HS-5 (cell line): ENCODE measurements at regions not wholly inside any gene's neighbourhood (a gene's known extent, or its start where the extent isn't known, plus 50 kb on each side); places are given as distances from the start of the nearest gene placed in this dataset.

Source experiments
- DNase-seq: peaks from one replicate; pipeline ENCODE4 v3.0.0-alpha.2; 2012; ENCODE audit warnings: low read depth

DNA sequence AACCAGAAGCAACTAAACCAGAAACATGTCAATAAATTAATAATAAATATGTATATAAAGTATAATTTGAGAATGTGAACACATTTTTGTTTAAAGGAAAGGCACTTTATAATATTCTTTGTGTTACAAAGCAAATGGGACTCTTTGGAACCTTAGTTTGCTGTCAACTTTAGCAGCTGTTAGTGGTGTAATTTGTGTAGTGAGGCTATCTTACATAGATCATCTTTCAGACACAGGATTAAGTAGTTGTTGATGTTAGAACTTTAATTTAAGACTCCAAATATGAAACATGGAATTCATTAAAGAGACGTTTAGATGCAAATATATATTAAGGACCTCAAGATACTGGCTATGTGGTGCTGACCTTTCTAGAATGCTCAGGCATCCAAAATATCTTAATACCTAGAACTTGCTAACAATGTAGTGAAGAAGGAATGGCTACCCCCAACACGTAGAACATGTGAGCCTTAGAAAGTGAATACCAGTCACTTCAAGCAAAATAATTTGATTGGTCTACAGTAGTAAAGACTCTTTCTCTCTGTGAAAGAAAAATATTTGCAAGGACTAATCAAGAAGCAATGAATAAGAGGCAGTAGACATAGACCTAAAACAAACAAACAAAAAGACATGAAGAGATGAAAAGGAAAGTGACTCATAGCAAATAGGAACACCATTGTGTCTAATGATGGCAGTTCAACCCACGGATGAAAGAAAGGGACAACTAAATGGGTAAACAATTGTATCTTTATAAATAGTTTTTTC, 811.4 kb downstream of the USP25 start:
- no peak for DNase-seq

GRCh38 chr21:16550118-16550517, 820.3 kb downstream of the USP25 start:
- DNase-seq, result no peak

- no peak for DNase-seq
Observed at GRCh38 chr21:16550917-16551741, 821.3 kb downstream of the USP25 start.

DNA sequence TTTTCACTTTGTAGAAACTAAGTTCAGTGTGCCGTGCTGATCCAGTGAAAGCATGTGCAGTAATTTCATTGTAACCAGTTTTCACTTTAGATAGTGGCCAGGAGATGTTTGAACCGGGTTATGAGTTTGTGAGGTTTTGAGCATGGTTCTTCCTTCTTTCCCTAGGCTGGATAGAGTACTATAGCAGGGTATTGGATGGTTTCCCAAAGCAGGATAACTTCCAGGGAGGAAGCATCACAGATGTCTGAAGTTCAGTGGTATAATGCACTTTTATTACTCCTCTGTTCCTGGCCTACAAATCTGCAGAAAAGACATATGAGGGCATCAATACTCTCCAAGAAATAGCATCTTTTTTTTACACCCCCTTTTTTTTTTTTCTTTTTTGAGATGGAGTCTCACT, 823.1 kb downstream of the USP25 start:
- DNase-seq, result no peak

GRCh38 chr21:16554503-16554902, 824.7 kb downstream of the USP25 start:
- DNase-seq, result no peak

- no peak for DNase-seq
Observed at GRCh38 chr21:16563116-16563515, 833.3 kb downstream of the USP25 start.

DNA sequence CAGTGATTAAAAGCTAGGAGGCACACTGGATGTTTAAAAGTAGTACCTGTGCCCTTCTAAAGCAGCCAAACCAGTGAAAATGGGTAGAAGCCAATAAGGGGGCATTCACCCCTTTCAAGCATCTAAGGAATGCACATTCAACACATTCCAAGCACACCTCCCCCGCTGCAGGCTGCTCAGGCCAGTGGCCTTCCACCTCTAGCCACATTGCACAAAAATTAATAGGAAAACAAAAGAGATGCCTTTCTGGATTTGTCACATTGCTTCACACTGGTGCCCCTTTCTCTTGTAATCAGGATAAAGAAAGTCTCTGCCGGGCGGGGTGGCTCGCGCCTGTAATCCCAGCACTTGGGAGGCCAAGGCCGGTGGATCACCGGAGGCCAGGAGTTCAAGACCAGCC, 834.0 kb downstream of the USP25 start:
- peak; percentile 45 for DNase-seq

GRCh38 chr21:16568244-16568643, 838.5 kb downstream of the USP25 start:
- no peak for DNase-seq

DNA sequence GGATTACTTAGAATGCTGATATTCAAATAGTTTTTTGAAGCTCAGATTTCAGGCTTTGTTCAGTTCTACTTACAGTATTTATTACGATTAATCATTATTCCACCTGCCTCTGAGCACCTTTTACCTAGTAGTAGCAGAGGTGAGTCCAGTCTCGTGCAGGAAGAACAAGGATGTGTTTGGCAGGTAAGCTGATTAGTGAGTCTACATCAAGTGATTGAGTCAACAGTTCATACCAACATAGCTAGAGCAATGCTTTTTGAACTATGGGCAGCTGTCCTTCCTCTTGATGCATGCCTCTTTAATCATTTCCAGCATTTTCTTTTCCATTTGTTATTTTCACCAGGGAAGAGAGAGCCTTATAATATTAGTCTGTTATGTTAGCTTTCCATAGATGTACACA, 838.9 kb downstream of the USP25 start:
- no peak for DNase-seq

GRCh38 chr21:16569679-16570078, 839.9 kb downstream of the USP25 start:
- no peak for DNase-seq

GRCh38 chr21:16570171-16570570, 840.4 kb downstream of the USP25 start:
- no peak for DNase-seq

GRCh38 chr21:16570856-16571255, 841.1 kb downstream of the USP25 start:
- DNase-seq, result no peak

DNA sequence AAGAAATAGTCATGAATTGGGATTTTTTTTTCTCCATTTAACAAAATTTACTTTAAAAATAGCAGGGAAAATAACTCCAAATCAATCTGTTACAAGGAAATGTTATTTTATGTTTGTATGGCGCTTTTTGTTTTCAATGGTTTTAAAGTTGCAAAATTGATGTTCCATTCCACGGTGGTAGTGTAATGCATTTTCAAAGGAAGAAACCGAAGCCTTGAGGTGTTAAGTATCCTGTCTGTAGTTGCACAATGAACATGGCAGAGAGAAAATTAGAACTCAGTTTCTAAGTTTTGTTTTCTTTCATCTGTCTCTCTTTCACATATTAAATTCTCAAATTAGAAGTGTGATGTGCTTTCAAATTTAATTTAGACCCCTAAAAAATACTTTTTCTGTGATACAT, 841.8 kb downstream of the USP25 start:
- DNase-seq, result no peak

DNA sequence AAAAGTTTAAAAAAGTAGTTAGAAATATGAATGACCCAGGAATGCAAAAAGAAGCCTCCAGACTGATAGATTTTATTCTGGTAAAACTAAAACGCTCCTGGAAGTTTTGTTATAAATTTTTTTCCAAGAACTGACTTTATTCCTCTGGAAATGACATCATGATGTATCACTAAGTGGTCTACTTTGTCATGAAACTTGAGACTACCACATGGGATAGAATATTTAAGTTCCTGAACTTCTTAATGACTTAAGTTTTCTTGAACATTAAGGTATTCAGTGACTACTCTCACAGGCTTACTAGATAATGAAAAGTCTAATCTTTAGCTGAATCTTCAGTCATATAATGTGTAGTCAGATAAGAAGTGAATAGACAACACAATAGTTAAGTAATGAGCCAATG, 842.2 kb downstream of the USP25 start:
- DNase-seq, result no peak

- DNase-seq, result no peak
Observed at GRCh38 chr21:16573578-16573977, 843.8 kb downstream of the USP25 start.

DNA sequence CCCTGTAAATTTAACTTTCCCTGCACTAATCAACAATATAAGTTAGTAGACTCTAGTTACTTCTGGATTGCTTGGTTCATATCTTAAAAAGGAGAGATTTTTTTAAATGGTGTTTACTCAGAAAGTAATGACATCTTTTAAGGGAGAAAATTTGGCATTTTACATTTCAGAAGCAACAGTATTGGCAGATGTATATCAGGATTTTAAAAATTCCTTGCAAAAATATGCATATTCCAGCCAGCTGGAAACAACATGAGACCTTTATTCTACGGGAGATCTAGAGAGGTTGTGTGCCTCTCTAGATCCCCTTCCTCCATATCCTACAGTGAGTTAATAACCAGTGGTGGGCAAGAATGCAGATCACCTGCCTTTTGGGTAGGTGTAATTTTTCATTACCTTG, 848.2 kb downstream of the USP25 start:
- no peak for DNase-seq

DNA sequence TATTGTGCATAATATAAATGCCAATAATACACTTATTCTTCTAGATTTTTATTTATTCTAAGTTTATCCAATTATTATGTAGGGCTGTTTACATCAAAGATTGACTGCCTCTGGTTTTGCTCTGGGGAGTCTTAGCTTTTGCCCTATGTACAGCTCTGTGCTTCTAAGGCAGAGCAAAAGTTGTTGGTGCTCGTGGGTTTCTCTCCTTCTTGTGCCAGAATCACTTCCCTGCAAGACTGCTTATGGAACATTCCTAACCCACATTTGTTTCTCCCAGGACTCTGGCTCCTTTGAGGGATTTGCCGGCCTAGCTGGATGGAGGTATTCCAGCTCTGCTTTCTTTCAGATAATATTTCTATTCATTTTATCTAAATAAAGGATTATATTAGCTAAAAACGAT, 849.1 kb downstream of the USP25 start:
- DNase-seq, result no peak

DNA sequence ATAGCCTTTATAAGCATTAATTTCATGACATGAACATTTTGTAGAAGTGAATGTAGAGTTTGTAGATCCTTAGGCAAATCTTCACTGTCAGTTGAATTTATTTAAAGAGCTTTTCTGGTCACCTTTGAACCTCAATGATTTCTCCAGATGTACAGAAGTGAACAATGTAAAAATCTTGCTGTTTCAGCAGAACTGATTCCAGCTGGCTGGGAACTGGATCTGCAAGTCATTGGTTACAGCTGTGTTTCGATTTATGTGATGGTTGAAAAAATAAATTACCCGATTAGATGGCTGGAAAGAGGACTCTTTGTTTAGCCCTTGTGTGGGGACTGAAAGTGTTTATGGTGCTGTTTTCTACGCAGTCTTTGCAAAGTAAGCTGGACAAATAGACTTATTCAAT, 849.8 kb downstream of the USP25 start:
- no peak for DNase-seq

- DNase-seq, result no peak
Observed at GRCh38 chr21:16580661-16581060, 850.9 kb downstream of the USP25 start.

GRCh38 chr21:16583556-16583955, 853.8 kb downstream of the USP25 start:
- no peak for DNase-seq

DNA sequence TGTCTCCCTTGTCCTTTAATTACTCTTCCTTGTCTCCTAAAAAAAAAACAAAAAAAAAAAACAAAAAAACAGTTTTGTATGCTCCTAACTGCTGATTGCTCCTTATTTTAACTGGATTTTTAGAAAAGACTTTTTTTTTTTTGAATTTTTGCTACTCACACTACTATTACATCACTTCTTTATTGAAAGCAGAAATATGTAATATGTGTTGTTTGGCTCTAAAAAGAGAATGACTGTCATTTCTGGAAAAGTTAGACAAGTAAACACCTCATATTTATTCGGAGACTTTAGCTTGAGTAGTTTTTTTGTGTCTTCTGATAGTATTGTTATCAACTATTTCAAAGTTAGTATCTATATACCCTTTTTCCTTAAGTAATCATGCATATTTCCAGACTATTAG, 855.0 kb downstream of the USP25 start:
- no peak for DNase-seq

- DNase-seq, result no peak
Observed at GRCh38 chr21:16585896-16586295, 856.1 kb downstream of the USP25 start.

- DNase-seq, result no peak
Observed at GRCh38 chr21:16587141-16587581, 857.4 kb downstream of the USP25 start.
